Stomach (tissue), 8 donors: ENCODE measurements at regions not wholly inside any gene's neighbourhood (a gene's known extent, or its start where the extent isn't known, plus 50 kb on each side); places are given as distances from the start of the nearest gene placed in this dataset.

Source experiments
- DNase-seq, 2 donors: peaks; one replicate each; pipeline versions ENCODE4 v3.0.0 to v3.0.0-alpha.2; 2013 to 2019
- H3K27ac ChIP-seq, 5 donors: fragments of 200-600 bp in 4 of 5; sonication (generic) in 4 of 5; one replicate each; pipeline ENCODE4 v1.5.1; 2013 to 2019; ENCODE audit warnings: mild to moderate bottlenecking in 1 of 5, moderate library complexity in 1 of 5
- H3K27me3 ChIP-seq, 3 donors: fragments of 200-600 bp; sonication (generic); one replicate each; pipeline ENCODE4 v1.5.1; 2017 to 2019; ENCODE audit warnings: mixed run types in 1 of 3
- H3K36me3 ChIP-seq, 4 donors: fragments of 200-600 bp; sonication (generic); 1 replicate in 3 of 4; 2 replicates in 1 of 4; pipeline ENCODE4 v1.5.1; 2016 to 2019
- H3K4me1 ChIP-seq, 4 donors: fragments of 200-600 bp; sonication (generic); one replicate each; pipeline ENCODE4 v1.5.1; 2016 to 2019
- H3K4me3 ChIP-seq, 4 donors: fragments of 200-600 bp; sonication (generic) in 3 of 4; one replicate each; pipeline ENCODE4 v1.5.1; 2016 to 2019; ENCODE audit warnings: mild to moderate bottlenecking in 1 of 4
- H3K9me3 ChIP-seq, 4 donors: fragments of 200-600 bp; sonication (generic); one replicate each; pipeline ENCODE4 v1.5.1; 2016 to 2019
- EP300 ChIP-seq: sonication (generic); formaldehyde crosslinking; IDR thresholded peaks from one replicate; pipeline ENCODE4 v1.6.1; 2017; ENCODE audit warnings: antibody characterized with exemption
- POLR2A ChIP-seq, 4 donors: fragments of 450-650 bp; IDR thresholded peaks; one replicate each; pipeline ENCODE4 v1.6.1; 2016; ENCODE audit warnings: antibody characterized with exemption in 4 of 4, control low read depth in 2 of 4, mild to moderate bottlenecking in 1 of 4, moderate library complexity in 1 of 4
- POLR2AphosphoS5 ChIP-seq, 3 donors: sonication (generic); formaldehyde crosslinking; IDR thresholded peaks; one replicate each; pipeline ENCODE4 v1.6.1; 2016; ENCODE audit warnings: antibody characterized with exemption in 3 of 3
- WGBS, 5 donors: extraction: QIAGEN DNeasy Blood & Tissue Kit in 3 of 5; methylation state at CpG; one replicate each; pipeline versions ENCODE4 v1.1.5 to v1.1.7; 2013 to 2018; 5-methylcytosine and 5-hydroxymethylcytosine counted together
- intact Hi-C: fragments of 100-400 bp; cut with DNase I; formaldehyde crosslinking; loops from one replicate; pipeline ENCODE4 v1.15.1; 2023; ENCODE audit warnings: low total_unique reads
- TF ChIP-seq, protein P1 (sequence below), 7 experiments: fragments of 450-650 bp in 4 of 7; fragments of 200-600 bp in 3 of 7; sonication (generic) in 3 of 7; IDR thresholded peaks; one replicate each; pipeline ENCODE4 v1.5.1; 2016 to 2019; ENCODE audit warnings: antibody characterized with exemption in 7 of 7, control low read depth in 2 of 7, mild to moderate bottlenecking in 1 of 7
- donor health status: healthy with polysubstance abuse.
- donor health status: Bipolar disorder and iron deficiency.
- donor health status: healthy.

DNA sequence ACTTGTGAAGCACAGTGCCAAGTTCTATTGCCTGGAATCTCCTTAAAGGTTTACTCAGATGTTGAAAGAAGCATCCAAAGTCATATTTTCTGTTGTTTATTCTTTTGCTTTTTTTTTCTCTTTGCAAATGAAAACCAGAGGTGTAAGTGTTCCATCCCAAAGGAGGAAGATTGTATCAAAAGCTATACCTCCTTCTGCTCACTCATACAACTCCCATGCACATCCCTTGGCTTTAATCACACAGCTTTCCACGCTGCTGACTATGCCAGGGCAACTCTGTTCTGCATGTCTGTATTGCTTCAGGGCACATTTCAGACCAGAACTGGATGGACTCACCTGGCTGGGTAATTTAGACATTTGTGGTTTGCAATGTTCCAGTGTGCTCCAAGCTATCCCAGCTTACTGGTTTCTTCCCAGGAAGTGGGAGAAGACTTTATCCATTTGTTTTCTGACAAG lies 399.6 kb upstream of the TBL1XR1 start:
- Histone ChIP-seq H3K4me1 (peaks cover 17 to 73% (median 36%) of the 10 kb centered on the region in 4 donors), H3K27ac (peak overlapping the region in 4 of 5 donors; percentile 42 to 80 (median 79)), H3K36me3 (no peaks in the 10 kb centered on the region), H3K27me3 (no peaks in the 10 kb centered on the region), H3K4me3 (no peak overlapping the region), H3K9me3 (no peaks in the 10 kb centered on the region)
- TF ChIP-seq EP300 (no peak), POLR2AphosphoS5 (IDR thresholded peaks at IDR 0.05) (no peak), POLR2A (IDR thresholded peaks at IDR 0.05) (no peak)
- TF ChIP-seq, protein P1, sequence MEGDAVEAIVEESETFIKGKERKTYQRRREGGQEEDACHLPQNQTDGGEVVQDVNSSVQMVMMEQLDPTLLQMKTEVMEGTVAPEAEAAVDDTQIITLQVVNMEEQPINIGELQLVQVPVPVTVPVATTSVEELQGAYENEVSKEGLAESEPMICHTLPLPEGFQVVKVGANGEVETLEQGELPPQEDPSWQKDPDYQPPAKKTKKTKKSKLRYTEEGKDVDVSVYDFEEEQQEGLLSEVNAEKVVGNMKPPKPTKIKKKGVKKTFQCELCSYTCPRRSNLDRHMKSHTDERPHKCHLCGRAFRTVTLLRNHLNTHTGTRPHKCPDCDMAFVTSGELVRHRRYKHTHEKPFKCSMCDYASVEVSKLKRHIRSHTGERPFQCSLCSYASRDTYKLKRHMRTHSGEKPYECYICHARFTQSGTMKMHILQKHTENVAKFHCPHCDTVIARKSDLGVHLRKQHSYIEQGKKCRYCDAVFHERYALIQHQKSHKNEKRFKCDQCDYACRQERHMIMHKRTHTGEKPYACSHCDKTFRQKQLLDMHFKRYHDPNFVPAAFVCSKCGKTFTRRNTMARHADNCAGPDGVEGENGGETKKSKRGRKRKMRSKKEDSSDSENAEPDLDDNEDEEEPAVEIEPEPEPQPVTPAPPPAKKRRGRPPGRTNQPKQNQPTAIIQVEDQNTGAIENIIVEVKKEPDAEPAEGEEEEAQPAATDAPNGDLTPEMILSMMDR (IDR thresholded peaks at IDR 0.05) = no peak
- no peak for DNase-seq
- 74 to 93% (median 84%) methylated on average over 1 of the region's 1 CpG for WGBS, 5 donors
- intact Hi-C loops = no loop called here

DNA sequence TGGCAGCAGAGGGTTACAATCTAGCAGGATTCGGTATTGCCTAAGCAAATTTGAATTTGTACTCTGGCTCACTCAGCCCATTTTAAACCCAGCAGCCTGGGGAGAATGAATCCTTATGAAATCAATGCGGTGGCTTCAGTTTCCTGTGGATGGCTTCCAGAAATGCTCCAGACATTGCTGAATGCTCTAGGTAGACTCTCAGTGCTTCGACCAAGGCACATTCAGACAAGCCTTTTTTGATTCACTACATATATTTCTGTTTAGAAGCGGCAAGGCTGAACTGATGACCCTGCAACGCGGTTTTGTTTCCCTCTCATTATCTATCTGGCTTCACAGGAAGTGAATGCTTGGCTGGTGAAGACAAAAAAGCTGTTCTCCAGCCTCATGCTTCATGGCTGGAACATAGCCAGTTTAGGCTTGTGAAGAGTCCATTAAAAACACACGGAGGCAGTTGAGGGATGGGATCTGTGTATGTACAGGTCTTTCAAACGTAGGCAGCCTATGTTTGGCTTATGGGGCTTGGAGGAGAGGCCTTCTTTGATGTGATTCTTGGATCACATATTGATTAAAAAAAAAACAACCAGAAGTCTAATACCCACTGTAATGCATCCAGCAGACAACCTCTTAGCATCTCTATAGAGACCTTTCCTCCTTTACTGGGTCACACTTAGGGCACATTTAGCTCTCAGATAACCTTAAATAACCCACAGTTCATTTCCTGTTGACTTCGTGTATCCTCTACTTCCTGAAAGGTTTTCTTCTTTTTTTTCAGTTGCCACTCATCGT lies 400.2 kb upstream of the TBL1XR1 start:
- H3K9me3 ChIP-seq = no peaks in the 10 kb centered on the region
- peaks cover 22 to 77% (median 41%) of the 10 kb centered on the region in 4 donors for H3K4me1 ChIP-seq
- peak in 1 of 2 donors; percentile 81 for DNase-seq
- H3K27me3 ChIP-seq = no peaks in the 10 kb centered on the region
- peak overlapping the region in 4 of 5 donors; percentile 42 to 80 (median 79) for H3K27ac ChIP-seq
- WGBS, 5 donors = 28 to 39% (median 37%) methylated on average over 10 of the region's 10 CpGs
- no peaks in the 10 kb centered on the region for H3K36me3 ChIP-seq
- H3K4me3 ChIP-seq = no peak overlapping the region
- intact Hi-C loops = no loop called here
- TF ChIP-seq POLR2AphosphoS5 (IDR thresholded peaks at IDR 0.05) (no peak), EP300 (no peak), POLR2A (IDR thresholded peaks at IDR 0.05) (no peak)
- TF ChIP-seq, protein P1 (IDR thresholded peaks at IDR 0.05) = no peak

DNA sequence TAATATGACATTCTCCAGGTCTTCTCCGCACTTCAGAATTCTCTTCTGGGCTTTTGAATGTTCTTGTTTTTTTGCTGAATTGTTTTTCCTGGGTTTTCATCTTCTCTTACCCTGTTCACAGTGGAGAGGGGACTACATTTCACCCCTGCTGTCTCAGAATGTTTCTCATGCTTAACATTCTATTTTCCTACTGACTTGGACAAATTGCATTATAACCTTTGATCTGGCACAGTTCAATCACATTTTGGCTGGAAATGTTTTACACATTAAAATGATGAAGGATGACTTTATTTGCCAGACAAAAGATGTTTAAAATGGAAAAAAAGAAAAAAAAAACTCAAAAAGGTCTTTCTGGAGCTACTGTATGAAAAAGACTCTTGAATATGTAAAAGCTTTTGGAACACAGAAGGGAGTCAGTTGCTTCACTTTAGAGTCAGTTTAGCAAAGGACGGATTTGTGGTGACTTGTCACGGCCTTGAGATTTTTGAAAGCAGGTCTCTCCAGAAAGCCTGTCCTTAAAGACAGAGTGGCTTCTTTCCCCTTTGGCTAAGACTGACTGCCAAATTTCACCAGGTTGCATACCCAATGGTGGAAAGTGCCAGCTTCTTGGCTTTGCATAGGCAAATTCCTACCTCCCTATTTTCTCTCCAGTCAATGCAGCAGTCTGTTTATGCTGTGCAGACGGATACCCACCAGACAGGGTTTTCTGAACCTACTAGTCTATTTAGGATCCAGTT lies 401.0 kb upstream of the TBL1XR1 start:
- WGBS, 5 donors = 70 to 87% (median 80%) methylated on average over 4 of the region's 4 CpGs
- TF ChIP-seq, protein P1 (IDR thresholded peaks at IDR 0.05) = no peak
- TF ChIP-seq EP300 (no peak), POLR2AphosphoS5 (IDR thresholded peaks at IDR 0.05) (no peak), POLR2A (IDR thresholded peaks at IDR 0.05) (no peak)
- Histone ChIP-seq H3K27ac (peak overlapping the region in 4 of 5 donors; percentile 42 to 80 (median 79)), H3K27me3 (no peaks in the 10 kb centered on the region), H3K36me3 (no peaks in the 10 kb centered on the region), H3K4me1 (peaks cover 26 to 85% (median 48%) of the 10 kb centered on the region in 4 donors), H3K4me3 (no peak overlapping the region), H3K9me3 (no peaks in the 10 kb centered on the region)
- intact Hi-C loops = no loop called here
- no peak for DNase-seq

DNA sequence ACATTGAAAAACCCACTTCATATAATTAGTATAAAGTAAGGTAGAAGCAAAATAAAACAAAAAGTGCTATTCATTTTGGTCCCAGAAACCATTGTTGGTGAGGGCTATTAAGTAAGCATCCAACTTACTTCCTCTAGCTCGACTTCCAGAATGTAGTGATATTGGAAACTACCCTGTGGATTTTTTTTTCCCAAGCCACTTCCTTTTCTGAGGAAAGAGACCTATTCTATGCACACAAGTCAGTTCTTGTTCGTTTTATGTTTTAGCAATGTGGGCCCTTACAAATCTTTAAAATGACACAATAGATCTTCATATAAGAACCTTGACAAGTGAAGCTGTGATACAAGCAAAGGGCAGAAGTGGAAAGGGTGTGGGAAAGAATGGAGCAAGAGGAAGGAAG lies 402.0 kb upstream of the TBL1XR1 start:
- Histone ChIP-seq H3K9me3 (no peaks in the 10 kb centered on the region), H3K4me3 (no peak overlapping the region), H3K4me1 (peaks cover 26 to 92% (median 56%) of the 10 kb centered on the region in 4 donors), H3K36me3 (no peaks in the 10 kb centered on the region), H3K27me3 (no peaks in the 10 kb centered on the region), H3K27ac (no peak overlapping the region)
- no peak for DNase-seq
- no peak for TF ChIP-seq POLR2AphosphoS5 (IDR thresholded peaks at IDR 0.05)
- no peak for TF ChIP-seq POLR2A (IDR thresholded peaks at IDR 0.05)
- TF ChIP-seq, protein P1 (IDR thresholded peaks at IDR 0.05) = no peak
- no peak for TF ChIP-seq EP300
- intact Hi-C loops = no loop called here
- 65 to 87% (median 73%) methylated on average over 2 of the region's 2 CpGs for WGBS, 5 donors
